GM12875 (cell line): ENCODE measurements at regions not wholly inside any gene's neighbourhood (a gene's known extent, or its start where the extent isn't known, plus 50 kb on each side); places are given as distances from the start of the nearest gene placed in this dataset.

Experiments
- H3K4me3 ChIP-seq: one replicate; pipeline ENCODE4 v1.5.1; 2011; ENCODE audit warnings: low read depth, low read length, control low read depth
- TF ChIP-seq, protein P1 (sequence below): IDR thresholded peaks from 2 replicates; pipeline ENCODE4 v1.5.1; 2011; ENCODE audit warnings: low read depth, mild to moderate bottlenecking, control low read depth, inconsistent platforms, low read length, moderate library complexity, borderline replicate concordance; ENCODE audit not compliant: insufficient read depth

DNA sequence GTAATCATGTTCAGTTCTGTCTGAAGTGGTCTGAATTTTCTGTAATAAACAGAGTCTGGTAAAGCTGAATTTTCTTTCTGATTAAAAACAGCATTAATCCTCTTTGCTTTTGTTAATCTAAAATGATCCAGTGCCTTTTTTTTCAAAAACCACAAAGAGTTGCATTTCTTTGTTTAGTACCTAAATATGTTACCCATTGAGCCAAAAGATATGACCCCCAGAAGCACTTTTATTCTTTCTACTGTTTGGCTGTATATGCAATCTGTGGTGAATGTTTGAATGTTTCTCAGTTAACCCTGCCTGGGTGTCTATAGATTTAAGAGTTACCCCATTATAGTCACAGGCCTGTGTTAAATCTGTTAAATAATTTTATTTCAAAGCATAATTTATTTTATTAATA lies 394.8 kb downstream of the PTPRC start:
- TF ChIP-seq, protein P1, sequence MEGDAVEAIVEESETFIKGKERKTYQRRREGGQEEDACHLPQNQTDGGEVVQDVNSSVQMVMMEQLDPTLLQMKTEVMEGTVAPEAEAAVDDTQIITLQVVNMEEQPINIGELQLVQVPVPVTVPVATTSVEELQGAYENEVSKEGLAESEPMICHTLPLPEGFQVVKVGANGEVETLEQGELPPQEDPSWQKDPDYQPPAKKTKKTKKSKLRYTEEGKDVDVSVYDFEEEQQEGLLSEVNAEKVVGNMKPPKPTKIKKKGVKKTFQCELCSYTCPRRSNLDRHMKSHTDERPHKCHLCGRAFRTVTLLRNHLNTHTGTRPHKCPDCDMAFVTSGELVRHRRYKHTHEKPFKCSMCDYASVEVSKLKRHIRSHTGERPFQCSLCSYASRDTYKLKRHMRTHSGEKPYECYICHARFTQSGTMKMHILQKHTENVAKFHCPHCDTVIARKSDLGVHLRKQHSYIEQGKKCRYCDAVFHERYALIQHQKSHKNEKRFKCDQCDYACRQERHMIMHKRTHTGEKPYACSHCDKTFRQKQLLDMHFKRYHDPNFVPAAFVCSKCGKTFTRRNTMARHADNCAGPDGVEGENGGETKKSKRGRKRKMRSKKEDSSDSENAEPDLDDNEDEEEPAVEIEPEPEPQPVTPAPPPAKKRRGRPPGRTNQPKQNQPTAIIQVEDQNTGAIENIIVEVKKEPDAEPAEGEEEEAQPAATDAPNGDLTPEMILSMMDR = no peak
- H3K4me3 ChIP-seq = no peak overlapping the region

DNA sequence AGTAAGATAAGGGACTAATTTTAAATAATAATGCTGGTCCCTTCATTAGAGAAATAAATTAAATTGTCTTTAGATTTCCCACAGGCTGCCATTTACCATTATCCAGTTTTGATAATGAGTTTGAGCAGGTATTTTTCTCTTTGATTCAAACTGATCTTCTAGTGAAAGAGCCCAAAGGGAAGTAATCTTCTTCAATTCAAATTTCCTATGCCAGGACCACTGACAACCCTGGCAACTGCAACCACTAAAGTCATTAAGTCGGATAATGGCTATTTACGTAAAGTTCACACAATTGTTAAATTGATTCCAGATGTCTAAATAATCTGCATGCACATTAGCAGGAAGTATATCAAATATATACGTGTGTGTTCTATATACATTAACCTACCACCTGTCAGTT lies 399.3 kb downstream of the PTPRC start:
- TF ChIP-seq, protein P1 = no peak
- H3K4me3 ChIP-seq = no peak overlapping the region

DNA sequence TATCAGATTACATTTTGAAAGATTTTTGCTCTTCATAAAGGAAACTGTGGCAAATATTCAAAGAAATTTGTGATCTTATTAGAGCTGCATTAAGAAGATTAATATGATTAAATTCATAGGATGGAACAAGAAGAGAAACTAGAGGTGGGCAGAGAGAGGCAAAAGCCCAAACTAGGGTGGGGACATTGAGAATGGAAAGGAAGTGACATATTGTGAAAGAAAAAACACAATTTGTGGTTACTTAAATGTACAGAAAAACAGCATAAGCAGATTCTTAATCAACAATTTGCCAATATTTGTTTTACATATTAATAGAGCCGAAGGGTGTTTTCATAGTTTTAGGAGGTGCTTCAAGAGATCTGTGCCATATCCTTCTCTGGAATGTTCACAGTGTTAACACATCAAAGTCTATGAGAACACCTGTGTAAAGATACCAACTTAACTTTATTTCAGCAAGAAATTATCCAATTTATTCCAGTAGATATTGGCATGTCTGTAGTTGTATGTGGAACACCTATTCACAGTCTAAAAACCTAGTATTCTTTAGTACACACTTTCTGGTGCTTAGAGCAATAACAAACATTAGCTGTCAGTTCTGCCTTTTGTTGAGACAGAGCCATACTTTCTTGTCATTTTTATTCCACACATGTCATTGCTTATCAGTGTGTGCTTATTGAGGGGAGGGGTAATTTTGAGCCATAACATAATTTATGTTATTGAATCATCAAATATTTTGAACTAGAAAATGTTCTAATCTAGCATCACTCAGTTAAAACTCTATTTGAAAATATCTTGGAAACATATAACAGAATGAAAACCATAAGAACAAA lies 401.5 kb downstream of the PTPRC start:
- H3K4me3 ChIP-seq = no peak overlapping the region
- TF ChIP-seq, protein P1 = no peak

DNA sequence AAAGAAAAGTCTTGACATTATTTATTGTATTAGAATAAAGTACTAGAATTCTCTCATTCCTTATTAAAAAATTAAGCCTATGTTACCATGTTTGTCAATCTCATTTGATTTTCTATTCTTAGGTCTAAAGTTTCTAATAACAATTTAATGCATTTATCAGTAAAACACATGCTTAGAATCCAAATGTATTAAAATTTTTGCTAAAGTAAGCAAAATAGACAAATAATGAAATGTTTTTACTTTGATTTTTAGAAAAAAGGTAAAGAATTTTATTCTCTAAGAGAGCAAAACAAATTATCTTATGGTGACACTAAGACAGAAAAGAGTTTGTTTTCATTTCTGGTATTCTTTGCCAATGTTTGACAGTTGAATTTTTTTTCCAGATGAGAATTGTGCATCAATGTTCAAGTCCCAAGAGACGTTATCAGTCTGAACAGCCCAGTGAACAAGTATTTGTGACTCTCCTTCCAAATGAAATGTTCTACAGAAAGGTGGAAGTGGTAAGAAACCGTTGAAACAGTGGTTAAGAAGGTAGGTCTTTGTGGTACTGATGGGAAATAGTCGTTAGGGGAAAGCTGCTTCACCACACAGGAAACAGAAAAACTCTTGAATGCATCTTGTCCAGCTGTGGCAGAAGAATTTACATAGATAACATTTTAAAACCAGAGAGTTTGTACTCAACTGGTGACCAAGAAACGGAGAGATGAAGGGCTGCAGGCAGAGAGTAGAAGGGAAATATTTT lies 402.5 kb downstream of the PTPRC start:
- TF ChIP-seq, protein P1 = no peak
- H3K4me3 ChIP-seq = no peak overlapping the region

DNA sequence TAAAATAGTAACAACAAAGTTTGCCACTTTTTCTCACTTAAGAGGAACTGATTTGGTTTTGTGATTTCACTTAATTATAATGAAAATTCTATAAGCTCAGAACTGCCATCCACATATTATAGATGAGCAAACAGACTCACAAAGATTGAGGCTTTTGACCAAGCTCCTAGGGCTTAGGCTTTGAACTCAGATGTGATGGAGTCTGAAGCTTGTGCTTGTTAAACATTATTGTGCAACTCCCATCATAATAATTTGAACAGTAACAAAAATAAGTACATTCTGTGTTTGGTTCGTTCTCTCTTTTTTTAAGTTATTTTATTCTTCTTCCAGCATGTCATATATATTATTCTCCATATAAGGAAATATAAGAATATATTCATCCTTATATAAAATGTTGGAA lies 403.4 kb downstream of the PTPRC start:
- TF ChIP-seq, protein P1 = no peak
- no peak overlapping the region for H3K4me3 ChIP-seq

DNA sequence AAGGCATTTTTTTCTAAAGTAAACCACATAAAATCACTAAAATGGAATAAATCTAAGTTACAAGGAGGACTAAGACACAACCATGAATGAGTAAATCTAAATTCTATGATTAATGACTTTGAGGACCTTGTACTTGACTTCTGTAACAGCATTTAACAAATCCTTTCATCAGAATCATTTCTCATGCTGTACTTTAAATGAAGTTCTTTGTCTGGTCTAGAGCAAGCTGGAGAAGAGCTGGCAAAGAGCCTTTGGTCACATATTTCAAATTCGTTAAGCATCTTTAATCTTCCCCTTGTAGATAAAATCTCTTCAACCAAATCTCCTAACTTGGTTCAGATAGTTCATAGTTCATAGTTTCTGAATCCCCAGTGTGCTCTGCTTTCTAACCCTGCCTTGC lies 405.4 kb downstream of the PTPRC start:
- TF ChIP-seq, protein P1 = no peak
- H3K4me3 ChIP-seq = no peak overlapping the region

DNA sequence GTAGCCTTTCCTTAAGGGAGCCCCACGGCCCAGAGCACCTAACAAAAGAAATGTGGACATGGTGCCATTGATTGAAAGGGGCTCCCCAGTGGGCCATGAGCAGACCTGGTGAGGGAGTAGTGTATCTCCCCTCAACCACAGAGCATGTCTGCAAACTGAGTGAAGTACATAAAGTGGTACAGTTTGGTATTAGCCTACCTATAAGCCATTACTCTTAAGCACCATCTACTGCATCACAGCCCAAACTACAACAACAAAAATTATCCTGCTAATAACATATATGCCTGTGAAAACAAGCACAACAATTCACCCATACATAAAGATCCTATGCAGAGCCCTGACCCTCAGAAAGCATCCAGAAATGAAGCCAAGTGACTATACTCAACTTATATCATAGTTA lies 407.8 kb downstream of the PTPRC start:
- TF ChIP-seq, protein P1 = no peak
- H3K4me3 ChIP-seq = no peak overlapping the region
